GM06990 (cell line): ENCODE measurements at regions not wholly inside any gene's neighbourhood (a gene's known extent, or its start where the extent isn't known, plus 50 kb on each side); places are given as distances from the start of the nearest gene placed in this dataset.

Experiments used
- DNase-seq: peaks from one replicate; pipeline ENCODE4 v3.0.0-alpha.2; 2011; ENCODE audit not compliant: insufficient read length; ENCODE audit errors: extremely low read depth
- H3K27me3 ChIP-seq: replicated peaks from 2 replicates; pipeline ENCODE4 v1.6.0; 2011; ENCODE audit warnings: low read length; ENCODE audit not compliant: control insufficient read depth, insufficient read depth
- H3K36me3 ChIP-seq: 2 replicates; pipeline ENCODE4 v1.5.1; 2011; ENCODE audit warnings: low read length; ENCODE audit not compliant: control insufficient read depth, insufficient read depth
- H3K4me3 ChIP-seq: replicated peaks from 2 replicates; pipeline ENCODE4 v1.5.1; 2011; ENCODE audit warnings: low read depth, mild to moderate bottlenecking, control low read depth, low read length
- CTCF ChIP-seq: IDR thresholded peaks from 2 replicates; pipeline ENCODE4 v1.5.1; 2011; ENCODE audit warnings: low read length, control low read depth, mild to moderate bottlenecking, inconsistent platforms; ENCODE audit not compliant: insufficient read depth, poor library complexity, severe bottlenecking

- Histone ChIP-seq H3K27me3 (no peaks in the 10 kb centered on the region), H3K36me3 (no peaks in the 10 kb centered on the region), H3K4me3 (no peak overlapping the region)
- DNase-seq = no peak
- TF ChIP-seq CTCF = no peak
These were observed 593.7 kb upstream of the BOD1L1 start for GRCh38 chr4:14221176-14221575.

GRCh38 chr4:14222377-14223029, 595.0 kb upstream of the BOD1L1 start:
- Histone ChIP-seq H3K27me3 (no peaks in the 10 kb centered on the region), H3K36me3 (no peaks in the 10 kb centered on the region), H3K4me3 (no peak overlapping the region)
- no peak for TF ChIP-seq CTCF
- DNase-seq = no peak

- no peaks in the 10 kb centered on the region for H3K27me3 ChIP-seq
- DNase-seq = no peak
- H3K36me3 ChIP-seq = no peaks in the 10 kb centered on the region
- no peak overlapping the region for H3K4me3 ChIP-seq
- TF ChIP-seq CTCF = no peak
These were observed 595.9 kb upstream of the BOD1L1 start for GRCh38 chr4:14223461-14223860.

GRCh38 chr4:14225688-14226207, 598.2 kb upstream of the BOD1L1 start:
- no peak for DNase-seq
- H3K4me3 ChIP-seq = no peak overlapping the region
- H3K36me3 ChIP-seq = no peaks in the 10 kb centered on the region
- TF ChIP-seq CTCF = no peak
- H3K27me3 ChIP-seq = no peaks in the 10 kb centered on the region

GRCh38 chr4:14233126-14233525, 605.6 kb upstream of the BOD1L1 start:
- no peaks in the 10 kb centered on the region for H3K36me3 ChIP-seq
- H3K27me3 ChIP-seq = no peaks in the 10 kb centered on the region
- H3K4me3 ChIP-seq = no peak overlapping the region
- DNase-seq = no peak
- TF ChIP-seq CTCF = no peak

- Histone ChIP-seq H3K4me3 (no peak overlapping the region), H3K36me3 (no peaks in the 10 kb centered on the region), H3K27me3 (no peaks in the 10 kb centered on the region)
- no peak for TF ChIP-seq CTCF
- no peak for DNase-seq
These were observed 606.8 kb upstream of the BOD1L1 start for GRCh38 chr4:14234307-14234706.
